DMS153 treated with DMSO at 0.1 percent for 48 hours (cell line): ENCODE measurements at regions not wholly inside any gene's neighbourhood (a gene's known extent, or its start where the extent isn't known, plus 50 kb on each side); places are given as distances from the start of the nearest gene placed in this dataset.
"Not testable (repeated sequence)": the region's sequence is repeated elsewhere in the genome, so short reads cannot be mapped to it uniquely, and the experiment has no call there.

Experiments used
- DNase-seq: peaks from one replicate; lab custom pipeline; 2025; ENCODE audit not compliant: unreplicated experiment; lab: John Stamatoyannopoulos, UW

DNA sequence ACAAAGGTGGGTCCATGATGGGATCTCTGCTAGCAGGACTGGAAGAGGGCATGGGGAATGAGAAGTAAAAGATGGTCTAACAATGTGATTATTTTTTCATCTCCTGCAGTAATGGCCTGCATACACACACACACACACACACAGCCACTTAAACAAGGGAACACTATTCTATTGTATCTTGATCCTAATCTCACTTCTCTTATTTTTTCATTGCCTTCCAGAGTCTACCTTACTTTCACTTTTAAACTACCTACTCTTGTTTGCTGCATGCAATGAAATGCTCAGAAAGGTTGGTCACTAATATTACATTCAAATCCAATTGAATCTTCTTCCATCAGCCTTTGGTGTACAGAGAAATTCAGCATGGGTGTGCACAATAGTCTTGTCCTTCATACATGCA is 853.8 kb downstream of the IGSF11 start:
- DNase-seq, result no peak

DNA sequence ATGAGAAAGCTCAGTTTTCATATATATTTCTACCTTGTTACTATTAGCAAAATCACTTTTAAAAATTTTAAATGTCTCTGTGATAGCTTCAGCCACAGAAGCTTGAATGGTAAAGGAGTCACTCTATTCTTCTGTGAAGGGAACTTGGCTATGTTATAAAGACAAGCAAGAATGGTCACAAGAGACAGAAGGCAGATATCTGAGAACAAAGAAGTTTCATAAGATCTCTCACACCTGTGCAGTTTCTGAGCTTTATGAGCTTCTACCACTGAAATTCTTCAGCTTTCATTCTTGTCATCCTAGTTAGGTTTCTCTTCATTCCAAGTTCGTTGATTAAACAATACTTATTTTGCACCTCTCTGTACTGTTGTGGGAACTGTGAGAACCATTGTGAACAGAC is 853.4 kb downstream of the IGSF11 start:
- DNase-seq, result no peak

DNA sequence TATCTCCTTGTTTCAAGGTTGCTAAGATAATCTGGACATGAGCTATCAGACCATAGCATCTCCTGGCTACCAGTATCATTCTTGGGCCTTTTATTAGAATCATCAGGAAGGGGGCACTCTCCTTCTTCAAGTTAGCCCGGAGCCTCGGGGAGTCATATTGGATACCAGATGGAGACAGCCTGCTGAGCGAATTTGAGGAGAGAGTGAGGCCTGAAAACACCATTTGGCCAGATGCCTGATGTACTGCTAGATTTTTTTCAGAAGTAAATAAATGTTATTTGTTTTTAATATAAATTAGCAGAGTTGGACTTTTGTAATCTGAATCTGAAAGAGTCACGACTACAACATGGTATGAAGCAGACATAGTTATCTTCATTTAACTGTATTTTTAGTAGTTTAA is 848.6 kb downstream of the IGSF11 start:
- DNase-seq, result no peak

GRCh38 chr3:118187221-118187620 is 847.4 kb downstream of the IGSF11 start:
- no peak for DNase-seq

DNA sequence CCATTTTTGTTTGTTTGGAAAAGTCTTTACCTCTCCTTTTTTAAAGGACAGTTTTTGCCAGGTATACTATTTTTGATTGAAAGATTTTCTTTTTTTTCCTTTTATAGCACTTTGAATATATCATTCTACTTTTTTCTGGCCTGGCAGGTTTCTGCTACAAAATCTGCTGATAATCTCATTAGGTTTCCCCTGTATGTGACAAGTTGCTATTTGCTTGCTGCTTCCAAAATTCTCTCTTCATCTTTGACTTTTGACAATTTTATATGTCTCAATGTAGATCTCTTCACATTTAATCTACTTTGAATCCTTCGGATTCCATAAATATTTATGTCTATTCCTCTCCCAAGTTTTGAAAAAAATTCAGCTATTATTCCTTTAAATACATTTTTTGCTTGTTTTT is 838.5 kb downstream of the IGSF11 start:
- DNase-seq, result no peak

DNA sequence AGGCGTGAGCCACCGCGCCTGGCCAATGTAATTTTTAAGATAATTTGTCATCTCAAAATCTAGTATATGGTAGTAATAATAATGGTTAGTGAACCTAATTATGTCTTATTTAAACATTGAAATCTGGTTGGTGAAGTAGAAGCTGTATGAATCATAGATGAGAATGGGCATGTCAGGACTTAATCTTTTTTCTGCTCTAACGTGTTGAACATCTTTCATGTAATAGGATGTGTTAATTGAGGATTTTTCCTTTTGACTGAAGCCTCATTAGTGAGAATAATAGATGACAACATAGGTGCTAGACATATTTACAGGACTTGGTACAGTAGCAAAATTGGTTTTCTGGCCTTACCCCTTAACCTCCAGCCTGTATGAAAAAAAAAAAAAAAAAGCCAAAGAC is 835.6 kb downstream of the IGSF11 start:
- no peak for DNase-seq

DNA sequence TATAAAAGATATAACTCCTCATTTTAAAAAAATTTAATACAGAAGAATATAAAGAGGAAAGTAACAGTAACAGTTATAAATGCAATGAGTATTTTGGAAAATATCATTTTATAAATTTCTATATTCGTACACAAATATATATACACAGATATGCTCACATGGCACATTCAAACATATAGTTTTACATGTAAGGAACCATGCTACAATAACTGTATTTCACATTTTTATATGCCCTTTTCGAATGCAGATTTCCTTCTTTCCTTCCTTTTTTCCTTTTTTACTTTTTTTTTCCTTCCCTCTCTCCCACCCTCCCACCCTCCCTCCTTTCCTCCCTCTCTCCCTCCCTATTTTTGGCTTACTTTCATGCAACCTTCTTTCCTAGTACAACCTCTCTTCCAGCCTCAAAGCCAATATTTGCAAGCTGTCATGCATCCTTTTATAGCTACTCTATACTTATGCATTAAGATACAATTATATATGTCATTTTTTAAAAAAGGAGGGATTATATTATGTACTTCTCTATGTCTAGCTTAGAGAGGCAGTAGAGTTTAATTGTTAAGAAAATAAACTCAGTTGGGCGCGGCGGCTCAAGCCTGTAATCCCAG is 830.5 kb downstream of the IGSF11 start:
- DNase-seq, result no peak

DNA sequence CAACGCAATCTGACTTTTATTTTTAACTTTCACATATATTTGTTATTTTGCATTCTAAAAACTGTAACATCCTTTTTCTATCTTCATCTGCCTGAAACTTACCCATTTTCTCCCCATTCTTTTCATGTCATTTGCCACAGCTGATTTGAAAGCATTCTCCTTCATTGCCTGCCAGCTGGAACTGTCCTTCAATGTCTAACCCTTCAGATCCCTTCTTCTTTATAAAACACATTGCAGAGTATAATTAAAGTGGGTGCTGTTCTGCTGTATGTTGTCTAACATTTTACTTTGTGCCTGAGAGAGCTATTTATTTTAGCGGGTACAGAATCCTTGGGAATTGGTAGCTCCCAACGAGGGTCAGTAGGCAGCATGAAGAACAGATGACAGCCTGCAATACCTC is 827.4 kb downstream of the IGSF11 start:
- DNase-seq, result no peak

- DNase-seq, result no peak
Measured at GRCh38 chr3:118208642-118209041, 826.0 kb downstream of the IGSF11 start.

GRCh38 chr3:118213892-118214291 is 820.8 kb downstream of the IGSF11 start:
- no peak for DNase-seq

DNA sequence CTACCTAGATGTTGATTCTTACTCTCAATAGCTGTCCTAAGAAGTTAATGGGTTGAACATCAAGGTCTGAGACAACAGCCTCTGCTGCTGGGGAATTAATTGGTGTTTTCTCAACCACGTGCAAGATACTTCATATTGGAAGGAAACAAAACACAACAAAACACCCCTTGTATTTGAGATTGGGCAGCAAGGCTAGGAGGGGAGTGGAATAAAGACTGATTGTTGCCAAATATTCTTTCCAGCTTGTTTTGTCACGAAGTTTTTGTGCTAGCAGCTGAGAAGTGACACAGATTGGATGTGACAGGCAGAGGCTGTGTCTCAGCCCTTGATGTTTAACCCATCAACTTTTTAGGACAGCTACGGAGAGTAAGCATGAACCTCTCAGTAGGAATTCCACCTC is 808.4 kb downstream of the IGSF11 start:
- DNase-seq, result no peak

DNA sequence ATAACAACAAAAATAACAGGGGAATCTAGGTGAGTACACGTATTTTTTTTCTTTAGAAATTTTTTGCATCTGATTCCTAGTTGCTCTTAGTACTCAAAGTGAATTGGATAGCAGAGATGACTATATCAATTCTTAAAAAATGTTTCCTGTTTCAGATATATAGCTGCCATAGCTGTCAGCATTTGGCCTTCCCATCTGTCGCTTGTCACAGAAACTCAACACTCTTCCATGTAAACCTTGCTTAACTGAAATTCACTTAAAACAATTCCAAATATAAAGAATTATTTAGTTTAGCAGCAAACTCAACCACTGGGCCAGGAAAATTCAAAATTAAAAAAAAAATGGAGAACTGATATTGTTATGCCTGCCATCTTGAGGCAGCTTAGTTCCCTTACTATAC is 807.5 kb downstream of the IGSF11 start:
- no peak for DNase-seq

DNA sequence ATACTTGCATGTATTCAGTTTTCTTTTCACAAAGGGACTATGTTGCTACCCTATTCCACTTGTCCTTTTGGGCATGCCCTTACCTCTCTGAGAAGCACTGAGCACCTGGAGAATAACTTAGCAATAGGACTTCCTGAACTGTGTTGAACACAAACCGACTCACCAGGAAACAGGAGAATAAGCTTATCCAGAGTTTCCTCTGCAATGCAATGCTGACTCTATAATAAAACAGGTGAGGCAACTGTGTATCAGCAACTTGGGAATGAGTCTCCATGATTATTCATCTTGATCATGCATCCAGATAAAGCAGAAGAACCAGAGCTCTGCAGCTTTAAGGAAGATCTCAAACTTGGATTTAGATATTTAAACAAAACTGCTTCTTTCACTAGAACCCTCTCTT is 806.5 kb downstream of the IGSF11 start:
- DNase-seq, result no peak

DNA sequence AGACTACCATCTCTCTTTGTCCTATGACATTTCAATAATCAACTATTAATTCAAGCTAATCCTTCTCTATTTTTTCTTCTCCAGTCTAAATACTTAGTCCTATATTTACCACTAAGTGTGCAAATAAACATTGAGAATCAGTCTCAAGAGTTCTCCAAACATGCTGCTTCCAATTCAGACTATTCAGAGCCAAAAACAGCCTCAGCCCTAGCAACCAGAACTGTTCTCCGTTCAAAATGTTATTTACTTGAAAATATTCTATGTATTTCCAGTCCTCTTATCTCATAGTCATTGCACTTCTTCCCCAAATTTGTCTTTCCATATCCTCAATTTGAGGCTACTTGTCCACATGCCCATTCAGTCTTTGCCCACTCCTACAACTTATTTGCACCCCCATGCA is 805.5 kb downstream of the IGSF11 start:
- no peak for DNase-seq

- no peak for DNase-seq
Measured at GRCh38 chr3:118231578-118231977, 803.1 kb downstream of the IGSF11 start.

- no peak for DNase-seq
Measured at GRCh38 chr3:118239253-118239652, 795.4 kb downstream of the IGSF11 start.

- no peak for DNase-seq
Measured at GRCh38 chr3:118244761-118245160, 789.9 kb downstream of the IGSF11 start.

DNA sequence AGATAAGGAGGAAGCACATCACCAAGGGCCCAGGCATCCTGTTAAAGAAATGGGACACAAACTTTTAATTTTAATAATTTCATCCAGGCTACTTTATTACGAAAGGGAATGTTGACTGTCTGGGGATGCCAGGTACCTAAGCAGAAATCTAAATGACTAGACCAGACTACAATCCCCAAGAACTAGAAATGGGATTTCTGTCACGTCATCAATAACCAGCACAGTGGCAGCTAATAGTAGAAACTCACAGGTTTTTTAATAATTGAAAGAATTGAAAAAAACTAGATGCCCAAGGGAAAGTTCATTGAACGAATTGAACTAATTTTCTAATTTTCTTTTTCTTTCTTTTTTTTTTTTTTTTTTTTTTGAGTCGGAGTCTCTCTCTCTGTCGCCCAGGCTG is 789.3 kb downstream of the IGSF11 start:
- no peak for DNase-seq

DNA sequence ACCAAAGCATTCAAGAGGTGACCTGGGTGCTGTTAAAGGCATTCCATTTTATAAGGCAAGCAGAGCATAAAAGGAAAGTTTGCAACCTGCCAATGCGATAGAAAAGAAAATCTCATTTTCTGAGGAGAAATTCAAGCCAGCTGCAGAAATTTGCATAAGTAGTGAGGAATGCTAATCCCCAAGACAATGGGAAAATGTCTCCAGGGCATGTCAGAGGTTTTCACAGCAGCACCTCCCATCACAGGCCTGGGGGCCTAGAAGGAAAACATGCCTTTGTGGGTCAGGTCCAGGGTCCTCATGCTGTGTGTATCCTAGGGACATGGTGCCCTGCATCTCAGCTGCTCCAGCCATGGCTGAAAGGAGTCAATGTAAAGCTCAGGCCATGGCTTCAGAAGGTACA is 775.8 kb downstream of the IGSF11 start:
- not testable (repeated sequence) for DNase-seq

DNA sequence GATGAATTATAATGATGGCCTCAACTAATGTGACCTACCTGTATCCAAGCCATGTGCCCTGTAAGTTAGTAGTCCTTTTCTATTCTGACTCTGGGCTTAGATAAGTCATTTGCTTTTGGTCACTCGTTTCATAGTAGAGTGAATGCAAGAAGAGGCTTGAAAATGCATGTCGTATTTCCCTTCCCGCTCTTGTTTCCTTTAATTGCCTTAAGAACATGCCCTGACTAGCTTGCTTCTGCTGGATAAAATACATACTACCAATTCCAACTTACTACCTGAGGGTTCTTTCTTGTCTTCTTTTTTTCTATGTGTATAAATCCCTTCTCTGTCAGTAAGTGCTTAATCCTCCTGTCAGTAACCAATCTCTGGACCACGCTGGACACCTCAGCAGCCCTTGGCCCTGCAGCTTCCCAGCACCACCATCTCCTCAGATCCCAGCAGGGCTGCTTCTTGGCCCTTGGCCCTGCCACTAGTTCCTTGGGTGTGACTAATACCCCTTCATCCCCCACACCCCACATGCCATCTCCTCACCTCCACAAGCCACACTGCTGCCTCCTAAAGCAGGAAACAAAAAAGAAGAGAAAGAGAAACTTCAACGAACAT is 771.7 kb downstream of the IGSF11 start:
- no peak for DNase-seq

- no peak for DNase-seq
Measured at GRCh38 chr3:118267588-118267987, 767.1 kb downstream of the IGSF11 start.

DNA sequence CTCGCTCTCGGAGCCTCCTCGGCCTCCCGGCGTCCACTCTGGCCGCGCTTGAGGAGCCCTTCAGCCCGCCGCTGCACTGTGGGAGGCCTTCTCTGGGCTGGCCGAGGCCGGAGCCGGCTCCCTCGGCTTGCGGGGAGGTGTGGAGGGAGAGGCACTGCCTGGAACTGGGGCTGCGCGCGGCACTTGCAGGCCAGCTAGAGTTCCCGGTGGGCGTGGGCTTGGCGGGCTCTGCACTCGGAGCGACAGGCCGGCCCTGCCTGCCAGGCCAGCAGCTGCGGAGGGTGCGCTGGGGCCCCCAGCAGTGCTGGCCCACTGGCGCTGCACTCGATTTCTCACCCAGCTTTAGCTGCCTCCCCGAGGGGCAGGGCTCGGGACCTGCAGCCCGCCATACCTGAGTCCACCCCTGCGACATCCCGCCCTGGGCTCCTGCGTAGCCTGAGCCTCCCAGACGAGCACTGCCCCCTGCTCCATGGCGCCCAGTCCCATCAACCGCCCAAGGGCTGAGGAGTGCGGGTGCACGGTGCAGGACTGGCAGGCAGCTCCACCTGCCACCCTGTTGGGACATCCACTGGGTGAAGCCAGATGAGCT is 765.0 kb downstream of the IGSF11 start:
- DNase-seq, result no peak

GRCh38 chr3:118272991-118273390 is 761.7 kb downstream of the IGSF11 start:
- no peak for DNase-seq
